Panc1 (cell line): ENCODE measurements at regions not wholly inside any gene's neighbourhood (a gene's known extent, or its start where the extent isn't known, plus 50 kb on each side); places are given as distances from the start of the nearest gene placed in this dataset.

ENCODE experiments used
- ATAC-seq: fragments of 200-7000 bp; cut with Tn5 transposase; 2 replicates; pipeline ENCODE4 v1.9.1; 2020; ENCODE audit warnings: mild to moderate bottlenecking, moderate library complexity
- BruUV-seq: library from RNA; stranded (reverse); fragments of 400-500 nt; replicated peaks from 2 replicates; lab custom pipeline; 2021; lab: Mats Ljungman, UMichigan
- CTCF ChIA-PET: fragments of 300-600 bp; sonication (Branson Sonifier 250); formaldehyde crosslinking; loops from one replicate; lab custom pipeline; 2022; ENCODE audit warnings: antibody characterized with exemption; lab: Charles Lee
- POLR2A ChIA-PET: fragments of 300-600 bp; sonication (Branson Sonifier 250); formaldehyde crosslinking; loops from one replicate; lab custom pipeline; 2022; ENCODE audit warnings: antibody characterized with exemption; lab: Charles Lee
- DNase-seq: peaks from one replicate; pipeline ENCODE4 v3.0.0-alpha.2; 2010; ENCODE audit warnings: low read depth, low spot score
- H3K27ac ChIP-seq: 2 replicates; pipeline ENCODE4 v1.5.1; 2011; ENCODE audit warnings: mild to moderate bottlenecking, low read length, inconsistent platforms
- H3K27me3 ChIP-seq: fragments of 200-500 bp; sonication (Bioruptor generic); 2 replicates; pipeline ENCODE4 v1.6.0; 2014; ENCODE audit warnings: low read length, inconsistent platforms; ENCODE audit not compliant: control insufficient read depth, insufficient read depth
- H3K36me3 ChIP-seq: fragments of 200-500 bp; sonication (Bioruptor generic); 2 replicates; pipeline ENCODE4 v1.5.1; 2014; ENCODE audit warnings: inconsistent platforms, mild to moderate bottlenecking, low read length, moderate library complexity; ENCODE audit not compliant: control insufficient read depth, insufficient read depth
- H3K4me1 ChIP-seq: 2 replicates; pipeline ENCODE4 v1.5.1; 2011; ENCODE audit warnings: inconsistent platforms, mild to moderate bottlenecking, low read length, moderate library complexity; ENCODE audit not compliant: control insufficient read depth, insufficient read depth
- H3K4me3 ChIP-seq, 2 experiments: 2 replicates each; pipeline ENCODE4 v1.5.1; 2011 to 2012; ENCODE audit warnings: low read depth in 2 of 2, low read length in 2 of 2, mild to moderate bottlenecking in 2 of 2, inconsistent platforms in 1 of 2, moderate library complexity in 1 of 2
- H3K9me3 ChIP-seq: fragments of 200-500 bp; sonication (Bioruptor generic); 2 replicates; pipeline ENCODE4 v1.5.1; 2014; ENCODE audit warnings: low read depth, mild to moderate bottlenecking, inconsistent platforms, low read length, moderate library complexity; ENCODE audit not compliant: control insufficient read depth, insufficient read depth
- CTCF ChIP-seq: fragments of 450-650 bp; IDR thresholded peaks from 2 replicates; pipeline ENCODE4 v1.5.1; 2017; ENCODE audit warnings: mild to moderate bottlenecking
- POLR2AphosphoS5 ChIP-seq: IDR thresholded peaks from 2 replicates; pipeline ENCODE4 v1.6.1; 2012; ENCODE audit warnings: mild to moderate bottlenecking, low read depth, low read length, moderate library complexity
- SIN3A ChIP-seq: IDR thresholded peaks from 2 replicates; pipeline ENCODE4 v1.6.1; 2012; ENCODE audit warnings: low read depth, mild to moderate bottlenecking, low read length, moderate library complexity, borderline replicate concordance; ENCODE audit not compliant: insufficient read depth
- TCF7L2 ChIP-seq: IDR thresholded peaks from 2 replicates; pipeline ENCODE4 v1.6.1; 2011; ENCODE audit warnings: mild to moderate bottlenecking, low read depth, low read length, inconsistent platforms
- in situ Hi-C: cut with HindIII; loops from 2 replicates; pipeline ENCODE4 v1.10.0; 2016; ENCODE audit warnings: low sequenced_read_pairs, low pct_unique_long_range_greater_than_20kb
- intact Hi-C: fragments of 100-400 bp; cut with micrococcal nuclease; formaldehyde crosslinking; loops from one replicate; pipeline ENCODE4 v1.10.0; 2022; ENCODE audit not compliant: unreplicated experiment
- TF ChIP-seq, protein P1 (sequence below), 2 experiments: IDR thresholded peaks; 2 replicates each; pipeline ENCODE4 v1.6.1; 2011 to 2012; ENCODE audit warnings: low read depth in 2 of 2, control low read depth in 1 of 2, low read length in 1 of 2, mild to moderate bottlenecking in 1 of 2, moderate library complexity in 1 of 2; ENCODE audit not compliant: insufficient read depth in 1 of 2

- no peaks in the 10 kb centered on the region for H3K27me3 ChIP-seq
- intact Hi-C loops (no loop called here), in situ Hi-C loops (no loop called here)
- H3K36me3 ChIP-seq, result no peaks in the 10 kb centered on the region
- H3K9me3 ChIP-seq, result no peaks in the 10 kb centered on the region
- H3K4me1 ChIP-seq, result no peaks in the 10 kb centered on the region
- H3K4me3 ChIP-seq, result no peak overlapping the region
- POLR2A ChIA-PET, result no interaction called here
- no TSS peak for BruUV-seq
- no peak overlapping the region for H3K27ac ChIP-seq
- DNase-seq, result no peak
- TF ChIP-seq TCF7L2 (no peak), CTCF (no peak), SIN3A (no peak), POLR2AphosphoS5 (no peak)
- TF ChIP-seq, protein P1, sequence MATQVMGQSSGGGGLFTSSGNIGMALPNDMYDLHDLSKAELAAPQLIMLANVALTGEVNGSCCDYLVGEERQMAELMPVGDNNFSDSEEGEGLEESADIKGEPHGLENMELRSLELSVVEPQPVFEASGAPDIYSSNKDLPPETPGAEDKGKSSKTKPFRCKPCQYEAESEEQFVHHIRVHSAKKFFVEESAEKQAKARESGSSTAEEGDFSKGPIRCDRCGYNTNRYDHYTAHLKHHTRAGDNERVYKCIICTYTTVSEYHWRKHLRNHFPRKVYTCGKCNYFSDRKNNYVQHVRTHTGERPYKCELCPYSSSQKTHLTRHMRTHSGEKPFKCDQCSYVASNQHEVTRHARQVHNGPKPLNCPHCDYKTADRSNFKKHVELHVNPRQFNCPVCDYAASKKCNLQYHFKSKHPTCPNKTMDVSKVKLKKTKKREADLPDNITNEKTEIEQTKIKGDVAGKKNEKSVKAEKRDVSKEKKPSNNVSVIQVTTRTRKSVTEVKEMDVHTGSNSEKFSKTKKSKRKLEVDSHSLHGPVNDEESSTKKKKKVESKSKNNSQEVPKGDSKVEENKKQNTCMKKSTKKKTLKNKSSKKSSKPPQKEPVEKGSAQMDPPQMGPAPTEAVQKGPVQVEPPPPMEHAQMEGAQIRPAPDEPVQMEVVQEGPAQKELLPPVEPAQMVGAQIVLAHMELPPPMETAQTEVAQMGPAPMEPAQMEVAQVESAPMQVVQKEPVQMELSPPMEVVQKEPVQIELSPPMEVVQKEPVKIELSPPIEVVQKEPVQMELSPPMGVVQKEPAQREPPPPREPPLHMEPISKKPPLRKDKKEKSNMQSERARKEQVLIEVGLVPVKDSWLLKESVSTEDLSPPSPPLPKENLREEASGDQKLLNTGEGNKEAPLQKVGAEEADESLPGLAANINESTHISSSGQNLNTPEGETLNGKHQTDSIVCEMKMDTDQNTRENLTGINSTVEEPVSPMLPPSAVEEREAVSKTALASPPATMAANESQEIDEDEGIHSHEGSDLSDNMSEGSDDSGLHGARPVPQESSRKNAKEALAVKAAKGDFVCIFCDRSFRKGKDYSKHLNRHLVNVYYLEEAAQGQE (IDR thresholded peaks at IDR 0.05; ENCODE audit: insufficient read depth in 1 of 2, low read depth in 2 of 2, low read length in 1 of 2), result no peak
- ATAC-seq, result no peak
- CTCF ChIA-PET, result no interaction called here
Measured at GRCh38 chr1:96544831-96545221, 176.8 kb upstream of the PTBP2 start.

GRCh38 chr1:96545935-96546656 is 175.5 kb upstream of the PTBP2 start:
- ATAC-seq (no peak), DNase-seq (no peak)
- TF ChIP-seq TCF7L2 (no peak), CTCF (no peak), POLR2AphosphoS5 (no peak), SIN3A (no peak)
- TF ChIP-seq, protein P1 (IDR thresholded peaks at IDR 0.05; ENCODE audit: insufficient read depth in 1 of 2, low read depth in 2 of 2, low read length in 1 of 2), result no peak
- no TSS peak for BruUV-seq
- ChIA-PET POLR2A (no interaction called here), CTCF (no interaction called here)
- intact Hi-C loops, result no loop called here
- Histone ChIP-seq H3K4me3 (no peak overlapping the region), H3K4me1 (no peaks in the 10 kb centered on the region), H3K9me3 (no peaks in the 10 kb centered on the region), H3K27ac (no peak overlapping the region), H3K36me3 (no peaks in the 10 kb centered on the region), H3K27me3 (no peaks in the 10 kb centered on the region)
- in situ Hi-C loops, result no loop called here
